ENCODE measurements at regions not wholly inside any gene's neighbourhood (a gene's known extent, or its start where the extent isn't known, plus 50 kb on each side); places are given as distances from the start of the nearest gene placed in this dataset.

DNA sequence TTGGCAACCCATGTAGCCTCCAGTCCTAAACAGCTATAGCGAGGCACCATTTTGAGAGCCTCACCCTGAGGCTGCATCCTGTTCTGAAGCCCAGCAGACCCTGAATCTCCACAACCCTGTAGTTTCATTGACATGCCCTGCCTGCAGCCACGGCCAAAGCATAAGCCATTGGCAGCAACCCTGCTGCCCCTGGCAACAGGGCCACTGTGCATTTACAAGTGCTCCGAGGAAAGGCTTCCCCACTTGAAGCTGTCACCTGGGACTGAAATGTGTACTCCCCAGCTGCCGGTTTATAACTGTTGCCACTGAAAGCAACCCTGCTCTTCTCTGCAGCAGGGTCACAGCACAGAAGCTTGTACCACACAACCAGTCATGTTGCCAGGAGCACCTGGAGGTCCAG, 124.2 kb upstream of the OLFM3 start:
- TF ChIP-seq CTCF (IDR thresholded peaks at IDR 0.05; ENCODE audit: low read length) = no peak
- TF ChIP-seq EZH2 (optimal IDR thresholded peaks at IDR 0.05; ENCODE audit: low read depth, low read length) = no peak

All from MM.1S (cell line).